ENCODE measurements at regions not wholly inside any gene's neighbourhood (a gene's known extent, or its start where the extent isn't known, plus 50 kb on each side); places are given as distances from the start of the nearest gene placed in this dataset.

GRCh38 chr6:146886587-146887446, 288.0 kb downstream of the ADGB start:
- no peak for DNase-seq

DNA sequence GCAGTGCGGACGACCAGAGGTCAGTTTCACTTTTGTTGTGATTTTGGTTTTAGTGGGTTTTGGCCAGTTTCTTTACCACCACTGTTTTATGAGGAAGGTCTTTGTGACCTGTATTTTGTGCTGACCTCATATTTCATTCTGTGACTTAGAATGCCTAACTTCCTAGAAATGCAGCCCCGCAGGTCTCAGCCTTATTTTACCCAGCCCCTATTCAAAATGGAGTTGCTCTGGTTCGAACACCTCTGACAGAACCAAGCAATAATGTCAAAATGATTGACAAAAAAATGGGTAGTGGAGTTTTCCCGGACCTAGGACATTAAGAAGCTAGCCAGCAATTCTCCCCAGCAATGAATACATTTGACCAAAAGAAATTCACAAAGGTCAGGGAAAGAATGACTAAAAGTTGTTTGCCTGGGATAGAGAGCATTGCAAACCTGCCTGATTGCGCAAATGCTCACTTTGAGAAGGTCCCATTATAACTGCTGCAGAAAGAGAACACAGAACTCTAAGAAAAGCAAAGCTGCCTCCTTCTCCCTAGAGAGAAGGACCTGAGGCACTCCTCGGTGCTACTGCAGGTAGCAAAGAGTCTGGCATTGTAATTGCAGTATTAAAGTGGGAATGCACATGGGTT, 288.8 kb downstream of the ADGB start:
- DNase-seq = no peak

DNA sequence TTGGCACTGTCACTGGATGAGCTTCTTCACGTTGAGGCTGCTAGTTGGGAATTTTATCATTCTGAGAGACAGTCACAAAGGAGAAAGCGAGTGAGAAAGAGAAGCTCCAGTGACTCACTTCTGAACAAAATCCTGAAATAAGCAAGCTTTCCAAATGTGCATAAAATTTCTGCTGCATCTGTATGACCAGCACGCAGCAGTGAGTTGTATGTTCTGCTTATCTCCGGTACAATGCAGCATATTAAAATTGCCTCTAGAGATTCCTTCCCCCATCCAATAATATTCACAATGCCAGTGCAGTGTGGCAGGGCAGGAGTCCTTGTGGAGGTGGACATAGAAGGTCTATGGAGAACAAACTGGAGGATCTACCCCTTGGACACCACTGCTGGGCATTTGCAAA, 290.5 kb downstream of the ADGB start:
- no peak for DNase-seq

- DNase-seq = no peak
Observed at GRCh38 chr6:146890172-146890571, 291.4 kb downstream of the ADGB start.

DNA sequence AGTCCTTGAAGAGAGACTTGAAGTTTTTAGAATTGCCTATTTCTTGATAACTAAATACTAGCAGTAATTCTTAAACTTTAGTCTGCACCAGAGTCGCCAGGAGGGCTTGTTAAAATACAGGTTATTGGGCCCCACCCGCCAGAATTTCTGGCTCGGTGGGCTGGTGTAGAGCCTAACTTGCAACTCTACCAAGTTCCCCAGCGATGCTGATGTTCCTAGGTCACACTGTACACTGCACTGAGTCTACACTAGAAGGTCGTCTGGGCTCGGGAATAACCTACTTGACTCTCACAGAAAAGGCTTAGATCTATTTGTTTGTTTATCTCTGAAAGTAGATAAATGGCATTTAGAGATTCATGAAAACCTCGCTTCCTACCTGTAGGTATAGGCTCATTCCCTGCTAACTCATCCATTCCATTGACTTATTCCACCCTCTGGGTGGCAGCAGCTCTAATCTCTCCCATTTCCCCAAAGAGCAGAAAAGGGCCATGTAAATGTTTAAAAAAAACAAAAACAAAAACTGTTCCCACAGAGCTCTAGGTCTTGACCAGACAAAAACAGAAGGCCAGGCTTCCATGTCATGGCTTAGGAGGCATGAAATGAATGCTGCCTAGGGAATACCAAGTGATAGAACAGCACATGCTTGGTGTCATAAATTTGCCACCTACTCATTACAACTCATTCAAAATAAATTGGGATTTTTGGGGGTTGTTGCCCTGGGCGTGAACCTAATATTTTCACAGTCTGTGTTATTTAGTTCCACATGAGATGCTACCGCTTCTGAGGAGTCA, 292.1 kb downstream of the ADGB start:
- DNase-seq = no peak

GRCh38 chr6:146891615-146892265, 293.0 kb downstream of the ADGB start:
- no peak for DNase-seq

- no peak for DNase-seq
Observed at GRCh38 chr6:146892283-146892612, 293.5 kb downstream of the ADGB start.

DNA sequence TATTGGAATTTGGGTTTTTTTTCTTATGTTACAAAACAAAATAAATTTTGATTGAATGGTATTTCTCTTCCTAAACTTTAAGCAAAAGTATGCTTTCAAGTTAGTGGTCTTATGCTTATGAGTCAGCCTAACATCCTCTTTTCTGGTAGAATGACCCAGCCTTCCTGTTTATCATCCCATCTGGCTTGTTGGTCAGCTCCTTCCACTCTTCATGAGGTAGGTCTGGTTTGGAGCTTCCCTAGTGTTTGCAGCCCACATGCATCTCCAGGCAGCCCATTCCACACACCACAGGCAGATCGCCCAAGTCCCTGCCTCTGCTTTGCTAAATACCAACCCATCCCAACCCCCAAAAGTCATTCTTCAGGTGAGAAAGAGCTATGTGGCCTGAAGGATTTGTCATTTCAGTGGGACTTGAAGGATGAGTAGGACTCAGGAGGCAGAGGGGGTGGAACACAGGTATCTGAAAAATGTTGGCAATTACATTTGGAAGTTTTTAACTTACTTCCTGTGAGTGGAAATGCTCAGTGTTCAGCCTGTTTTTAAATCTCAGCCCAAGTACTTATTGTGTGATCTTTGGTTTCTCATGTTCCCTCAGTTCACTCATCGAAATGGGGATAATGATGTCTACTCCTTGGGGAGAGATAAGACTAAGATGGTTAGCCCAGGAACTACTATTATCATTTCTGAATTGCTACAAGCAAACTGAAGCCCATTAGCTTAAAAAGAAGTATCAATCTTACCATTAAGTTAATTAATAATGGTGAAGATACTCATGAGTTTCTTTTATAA, 294.0 kb downstream of the ADGB start:
- no peak for DNase-seq

DNA sequence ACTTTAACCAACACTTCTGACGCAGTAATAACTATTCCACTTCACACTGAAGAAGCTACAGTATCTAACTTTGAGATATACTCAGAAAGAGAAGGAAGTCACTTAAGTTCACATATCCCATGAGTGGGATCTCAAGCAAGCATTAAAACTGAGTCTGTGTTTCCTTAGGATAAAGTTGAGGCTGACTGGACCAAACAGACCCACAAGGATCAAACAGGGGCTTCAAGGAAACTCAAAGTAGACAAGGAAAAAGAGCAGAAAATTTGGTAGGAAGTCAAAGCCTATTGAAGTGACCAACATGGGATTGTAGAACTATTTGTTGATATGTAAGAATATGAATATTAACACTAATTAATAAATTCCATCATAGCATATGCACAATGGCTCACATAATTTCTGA, 294.9 kb downstream of the ADGB start:
- DNase-seq = no peak

GRCh38 chr6:146894624-146895023, 295.9 kb downstream of the ADGB start:
- DNase-seq = no peak

GRCh38 chr6:146895101-146895771, 296.5 kb downstream of the ADGB start:
- no peak for DNase-seq

GRCh38 chr6:146895772-146896061, 296.9 kb downstream of the ADGB start:
- DNase-seq = no peak

GRCh38 chr6:146896062-146896813, 297.5 kb downstream of the ADGB start:
- no peak for DNase-seq

DNA sequence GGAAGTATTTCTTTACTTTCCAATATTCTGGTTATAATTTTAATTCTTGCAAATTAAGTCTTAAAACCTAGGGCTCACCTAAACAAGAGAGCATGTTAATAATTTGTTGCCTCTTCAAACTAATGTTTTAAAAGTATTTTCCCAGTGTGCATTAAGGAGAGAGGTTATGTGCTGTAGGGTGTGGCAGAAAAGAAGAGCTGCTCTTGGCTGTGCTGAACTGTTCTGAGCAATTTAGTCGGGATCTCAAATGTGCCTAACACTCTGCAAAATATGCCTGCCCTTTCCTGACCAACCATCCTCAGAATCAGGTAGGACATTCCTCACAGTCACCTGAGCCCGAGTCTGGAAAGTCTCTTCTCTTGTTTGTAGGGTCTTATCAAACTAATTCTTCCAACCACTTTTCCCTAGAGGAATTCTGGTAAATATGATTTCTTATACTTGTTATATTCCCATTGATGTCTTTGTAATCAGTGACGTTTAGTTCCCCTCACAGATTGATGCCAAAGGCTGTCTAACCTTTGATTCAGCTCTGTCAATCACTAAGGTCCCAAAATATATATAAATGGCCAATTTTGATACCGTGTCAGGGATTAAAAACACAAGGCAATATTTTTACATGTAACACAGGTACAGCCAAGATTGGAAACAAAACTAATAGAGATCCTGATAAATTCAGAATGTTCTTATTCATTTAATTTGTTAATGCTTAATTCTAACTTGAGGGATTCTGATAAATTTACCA, 298.4 kb downstream of the ADGB start:
- DNase-seq = no peak

DNA sequence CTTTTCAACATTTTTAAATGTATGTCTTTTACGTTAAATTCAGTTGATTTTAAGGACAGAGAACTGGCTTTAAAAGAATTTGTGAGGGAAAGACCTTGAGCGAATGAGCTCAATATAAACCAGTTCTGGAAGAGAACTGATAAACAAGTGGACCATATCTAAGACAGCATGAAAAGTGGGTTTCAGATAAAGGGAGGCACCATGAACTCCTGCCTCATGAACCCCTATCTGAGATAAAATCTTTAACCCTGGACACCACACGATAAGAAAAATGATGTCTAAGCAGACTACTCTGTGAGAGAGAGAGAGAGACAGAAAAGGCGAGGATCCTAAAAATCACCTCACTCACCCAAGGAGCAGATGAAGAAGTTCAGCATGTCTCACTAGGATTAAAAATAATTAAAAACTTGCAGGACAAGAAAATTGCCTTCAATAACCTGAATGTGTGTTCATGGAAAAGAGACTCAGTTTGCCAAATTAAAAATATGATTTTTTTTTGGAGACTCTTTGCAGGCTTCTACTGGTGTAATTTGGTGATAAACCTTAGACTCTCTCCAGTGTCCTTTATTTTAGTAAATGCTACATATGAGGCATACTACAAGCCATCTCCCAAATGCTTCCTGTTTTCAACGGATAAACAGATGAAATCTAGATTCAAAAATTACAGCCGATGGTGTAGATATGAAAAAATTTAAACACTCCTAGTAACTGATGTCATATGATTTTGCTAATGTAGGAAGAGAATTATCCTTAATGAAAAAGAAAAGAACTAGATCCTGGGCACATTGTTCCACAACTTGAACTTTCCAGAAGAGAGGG, 299.5 kb downstream of the ADGB start:
- no peak for DNase-seq

GRCh38 chr6:146898888-146899227, 300.1 kb downstream of the ADGB start:
- DNase-seq = no peak

- DNase-seq = no peak
Observed at GRCh38 chr6:146901940-146902816, 302.0 kb upstream of the STXBP5 start.

- DNase-seq = no peak
Observed at GRCh38 chr6:146902846-146903245, 301.4 kb upstream of the STXBP5 start.

All from skin of body (tissue), 1 donor.